GM12873 (cell line): ENCODE measurements at regions not wholly inside any gene's neighbourhood (a gene's known extent, or its start where the extent isn't known, plus 50 kb on each side); places are given as distances from the start of the nearest gene placed in this dataset.

Source experiments
- TF ChIP-seq, protein P1 (sequence below): IDR thresholded peaks from 2 replicates; pipeline ENCODE4 v1.5.1; 2012; ENCODE audit warnings: low read depth, mild to moderate bottlenecking, moderate library complexity, low read length, control low read depth; ENCODE audit not compliant: insufficient read depth; ENCODE audit errors: missing control alignments

DNA sequence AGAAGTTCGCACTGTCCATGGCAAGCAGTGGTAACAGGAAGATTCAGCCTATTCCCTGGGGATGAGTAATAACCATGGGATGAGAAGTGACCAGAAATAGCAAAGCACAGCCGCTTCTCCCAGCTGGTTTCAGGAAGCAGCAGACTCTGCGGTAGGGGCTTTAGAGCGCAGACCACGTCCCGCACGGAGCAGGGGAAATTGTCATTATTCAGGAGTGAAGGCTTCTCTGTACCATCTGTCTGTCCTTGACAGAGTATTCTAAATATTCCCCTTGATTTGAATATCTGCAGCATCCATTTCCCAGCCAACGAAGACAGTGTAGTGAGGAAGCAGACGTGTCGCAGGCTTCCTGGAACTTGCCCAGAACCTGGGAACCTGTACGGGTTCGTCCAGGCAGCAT is 159.6 kb downstream of the NXNL2 start:
- TF ChIP-seq, protein P1, sequence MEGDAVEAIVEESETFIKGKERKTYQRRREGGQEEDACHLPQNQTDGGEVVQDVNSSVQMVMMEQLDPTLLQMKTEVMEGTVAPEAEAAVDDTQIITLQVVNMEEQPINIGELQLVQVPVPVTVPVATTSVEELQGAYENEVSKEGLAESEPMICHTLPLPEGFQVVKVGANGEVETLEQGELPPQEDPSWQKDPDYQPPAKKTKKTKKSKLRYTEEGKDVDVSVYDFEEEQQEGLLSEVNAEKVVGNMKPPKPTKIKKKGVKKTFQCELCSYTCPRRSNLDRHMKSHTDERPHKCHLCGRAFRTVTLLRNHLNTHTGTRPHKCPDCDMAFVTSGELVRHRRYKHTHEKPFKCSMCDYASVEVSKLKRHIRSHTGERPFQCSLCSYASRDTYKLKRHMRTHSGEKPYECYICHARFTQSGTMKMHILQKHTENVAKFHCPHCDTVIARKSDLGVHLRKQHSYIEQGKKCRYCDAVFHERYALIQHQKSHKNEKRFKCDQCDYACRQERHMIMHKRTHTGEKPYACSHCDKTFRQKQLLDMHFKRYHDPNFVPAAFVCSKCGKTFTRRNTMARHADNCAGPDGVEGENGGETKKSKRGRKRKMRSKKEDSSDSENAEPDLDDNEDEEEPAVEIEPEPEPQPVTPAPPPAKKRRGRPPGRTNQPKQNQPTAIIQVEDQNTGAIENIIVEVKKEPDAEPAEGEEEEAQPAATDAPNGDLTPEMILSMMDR = no peak

DNA sequence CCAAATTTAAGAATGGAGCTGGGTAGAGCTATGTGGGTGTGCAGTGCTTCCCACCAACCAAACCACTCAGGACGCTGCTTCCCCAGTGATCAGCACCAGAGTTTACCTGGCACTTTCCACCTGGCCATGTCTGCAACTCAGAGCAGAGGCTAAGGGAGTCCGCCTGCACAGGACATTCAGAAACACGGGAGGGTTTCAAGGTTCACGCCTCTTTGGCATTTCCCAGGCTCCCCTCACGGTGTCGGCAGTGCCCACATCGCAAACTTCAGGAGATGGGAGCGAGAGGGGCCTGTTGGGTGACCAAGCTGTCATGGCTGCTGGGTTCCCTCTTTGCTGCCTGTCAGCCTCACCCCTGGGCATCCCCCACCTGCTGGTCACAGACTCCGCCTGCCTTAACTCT is 161.5 kb downstream of the NXNL2 start:
- TF ChIP-seq, protein P1 = no peak

DNA sequence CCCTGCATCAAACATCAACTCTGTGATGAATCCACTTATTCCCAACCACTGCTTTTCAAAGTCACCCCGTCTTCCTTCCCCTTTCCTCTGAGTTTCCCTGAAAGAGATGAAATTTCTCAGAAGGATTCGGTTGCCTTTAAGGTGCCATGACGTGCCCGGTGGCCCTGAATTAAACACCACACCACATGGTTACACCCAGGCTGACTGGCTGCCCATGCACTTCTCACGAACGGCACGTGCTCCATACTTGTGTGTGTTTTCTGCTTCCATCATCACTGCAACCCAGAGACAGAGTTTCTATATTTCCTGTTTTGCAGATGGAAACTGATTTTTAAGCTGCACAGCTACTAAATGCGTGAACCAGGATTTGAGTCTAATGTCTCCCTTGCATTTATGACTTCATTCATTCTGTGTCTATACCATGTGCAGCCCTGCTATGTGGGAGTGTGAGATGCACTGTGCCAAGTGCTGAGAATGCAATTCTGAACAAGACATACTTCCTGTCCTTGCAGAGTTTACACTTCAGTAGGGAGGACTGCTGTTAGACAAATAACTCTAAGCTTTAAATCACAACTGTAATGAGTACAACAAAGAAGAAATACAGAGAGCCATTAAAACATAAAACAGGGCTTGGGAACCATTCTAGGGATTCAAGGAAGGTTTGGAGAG is 162.9 kb downstream of the NXNL2 start:
- TF ChIP-seq, protein P1 = no peak

DNA sequence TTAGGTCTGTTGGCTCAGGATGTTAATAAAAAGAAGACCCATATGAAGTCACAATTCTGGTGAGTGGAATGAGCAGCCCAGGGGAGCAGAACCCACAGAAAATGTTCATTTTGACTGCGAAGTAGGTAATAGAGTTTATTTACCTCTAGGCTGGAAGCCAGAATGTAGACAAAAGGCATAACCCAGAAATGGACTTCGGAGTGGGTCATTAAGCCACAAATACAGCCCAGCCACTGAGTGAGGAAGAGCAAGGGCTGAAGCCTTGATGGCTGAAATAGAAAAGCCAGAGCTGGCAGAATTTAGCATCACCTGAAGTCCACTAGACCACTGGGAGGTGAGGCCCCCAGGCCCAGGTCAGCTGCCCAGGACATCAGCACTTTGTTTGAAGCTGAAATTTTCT is 168.0 kb downstream of the NXNL2 start:
- TF ChIP-seq, protein P1 = no peak

DNA sequence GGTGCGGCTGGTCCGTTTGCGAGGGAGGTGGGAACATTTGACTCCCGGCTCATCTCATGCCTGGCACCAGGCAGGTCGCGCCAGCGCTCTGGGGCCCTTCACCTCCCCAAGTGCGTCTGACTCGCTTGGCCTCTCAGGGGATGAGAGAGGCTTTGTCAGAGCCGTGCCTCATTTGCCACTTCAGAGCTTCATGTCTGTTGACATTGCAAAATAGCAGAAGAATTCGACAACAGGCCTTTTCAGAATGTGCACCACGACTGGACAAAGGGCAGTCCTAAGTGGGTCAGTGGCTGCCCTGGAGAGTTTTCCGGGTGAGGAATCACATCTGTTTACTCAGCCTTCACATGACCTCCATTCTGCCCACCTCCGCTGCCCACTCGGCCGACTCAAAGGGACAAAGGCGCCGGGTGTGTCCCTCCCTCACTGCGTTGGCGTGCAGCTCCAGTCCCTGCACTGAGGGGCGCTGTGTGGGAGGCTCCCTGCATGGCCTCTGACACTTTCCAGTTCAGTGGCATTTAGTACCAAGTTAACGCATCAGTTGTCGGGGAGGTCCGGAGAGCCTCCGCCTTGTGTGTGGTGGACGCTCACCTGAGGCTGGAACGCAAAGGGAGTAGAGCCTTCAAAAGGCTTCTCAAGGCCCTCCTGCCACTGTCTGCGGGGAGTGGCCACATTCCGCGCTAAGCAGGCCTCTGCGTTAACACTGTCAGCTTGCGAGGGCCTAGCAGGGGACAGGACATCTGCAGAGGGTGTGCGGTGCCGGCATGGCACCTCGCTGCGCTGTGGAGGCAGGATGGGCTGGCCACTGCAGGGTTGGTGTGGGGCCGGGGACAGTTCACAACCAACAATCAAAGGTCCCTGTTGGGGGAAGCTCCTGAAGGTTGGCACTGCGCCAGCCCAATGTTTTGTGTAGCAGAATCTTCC is 171.5 kb downstream of the NXNL2 start:
- TF ChIP-seq, protein P1 = no peak

DNA sequence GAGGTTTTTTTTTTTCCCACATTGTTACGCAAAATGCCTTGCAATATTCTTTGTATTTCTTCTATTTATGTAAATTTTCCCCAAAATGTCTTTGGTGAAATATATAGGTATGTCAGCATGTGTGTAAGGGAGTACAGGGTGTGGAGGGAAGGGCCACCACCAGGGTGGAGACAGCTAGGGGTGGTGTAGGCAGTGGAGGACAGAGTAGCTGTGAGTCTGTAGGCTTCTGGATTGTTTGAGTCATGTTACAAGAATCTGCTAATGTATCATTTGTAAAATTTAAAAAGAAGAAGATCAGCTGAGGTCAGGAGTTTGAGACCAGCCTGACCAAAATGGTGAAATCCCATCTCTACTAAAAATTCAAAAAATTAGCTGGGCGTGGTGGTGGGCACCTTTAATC is 175.5 kb downstream of the NXNL2 start:
- TF ChIP-seq, protein P1 = no peak

DNA sequence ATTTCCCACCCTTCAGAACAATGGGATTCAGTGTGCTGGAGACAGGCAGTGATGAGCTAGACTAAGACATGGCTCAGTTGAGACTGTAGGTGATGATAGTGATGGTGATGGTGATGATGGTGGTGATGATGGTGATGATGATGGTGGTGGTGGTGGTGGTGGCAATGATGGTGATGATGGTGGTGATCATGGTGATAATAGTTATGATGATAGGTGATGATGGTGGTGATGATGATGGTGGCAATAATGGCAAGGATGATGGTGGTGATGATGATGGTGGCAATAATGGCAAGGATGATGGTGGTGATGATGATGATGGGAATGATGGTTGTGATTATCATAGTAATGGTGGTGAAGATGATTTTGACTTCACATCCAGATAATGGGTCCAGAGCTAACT is 176.7 kb downstream of the NXNL2 start:
- TF ChIP-seq, protein P1 = no peak
